ENCODE measurements at regions not wholly inside any gene's neighbourhood (a gene's known extent, or its start where the extent isn't known, plus 50 kb on each side); places are given as distances from the start of the nearest gene placed in this dataset.
A peak's percentile ranks its signal among the peaks of the same experiment; 100 is the strongest.
"Not testable (repeated sequence)": the region's sequence is repeated elsewhere in the genome, so short reads cannot be mapped to it uniquely, and the experiment has no call there.

DNA sequence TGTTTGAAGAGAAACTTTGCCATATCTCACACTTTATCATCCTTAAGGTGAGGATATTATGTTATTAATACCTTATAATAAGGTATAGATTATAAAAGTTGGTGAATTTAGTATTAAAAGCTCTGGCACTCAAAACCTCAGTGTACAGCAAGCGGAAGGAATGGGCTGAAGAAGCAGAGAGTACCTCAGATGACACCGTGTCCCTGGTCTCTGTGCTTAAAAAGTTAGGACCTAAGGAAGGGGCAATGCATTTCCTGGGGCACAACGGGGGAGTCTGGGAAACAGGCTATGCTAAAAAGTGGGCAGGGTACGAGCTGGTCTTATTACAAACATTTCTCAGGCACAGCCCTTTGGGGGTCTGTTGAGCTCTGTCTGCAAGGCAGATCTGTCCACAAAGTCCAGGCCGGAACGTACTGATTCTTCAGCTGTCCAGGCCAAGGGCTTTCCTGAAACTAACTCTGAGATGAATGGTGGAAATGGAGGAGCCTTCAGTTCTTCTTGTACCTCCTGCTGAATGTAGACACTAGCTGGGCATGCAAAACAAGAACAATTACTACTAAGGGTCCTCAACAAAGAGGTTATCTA is 202.7 kb downstream of the POM121L12 start (continued):
- TF ChIP-seq EZH2 (IDR thresholded peaks at IDR 0.05; ENCODE audit: low read depth, low read length, severe bottlenecking), result no peak
- no peak for TF ChIP-seq NANOG (IDR thresholded peaks at IDR 0.05; ENCODE audit: insufficient read depth, low read depth, low read length, poor library complexity, severe bottlenecking)
- no peak for TF ChIP-seq SUZ12 (IDR thresholded peaks at IDR 0.05; ENCODE audit: low read length)
- TF ChIP-seq MAFK (IDR thresholded peaks at IDR 0.05; ENCODE audit: low read depth, low read length), result no peak
- no peak for TF ChIP-seq ASH2L (IDR thresholded peaks at IDR 0.05; ENCODE audit: low read length)
- no peak for TF ChIP-seq JUND (IDR thresholded peaks at IDR 0.05; ENCODE audit: low read length)
- TF ChIP-seq POLR2AphosphoS5 (IDR thresholded peaks at IDR 0.05; ENCODE audit: low read depth, low read length), result no peak

GRCh38 chr7:53239151-53239550 is 203.7 kb downstream of the POM121L12 start:
- DNase-seq (ENCODE audit: low read depth in 1 of 2, low spot score in 2 of 2), result peak in 1 of 2 experiments; percentile 47
- FAIRE-seq; H3K23ac ChIP-seq (ENCODE audit: insufficient read length); H3K4me1 ChIP-seq (replicated peaks in 1 of 4; ENCODE audit: control insufficient read depth in 3 of 4, insufficient read depth in 4 of 4, low read length in 3 of 4); H3K23me2 ChIP-seq (ENCODE audit: low read depth, low read length); H3K27ac ChIP-seq (ENCODE audit: low read depth, low read length); H3K18ac ChIP-seq (ENCODE audit: extremely low read depth, low read length); H3K79me1 ChIP-seq (ENCODE audit: low read depth, low read length); H4K8ac ChIP-seq (ENCODE audit: extremely low read depth, insufficient read depth, low read length); H4K20me1 ChIP-seq (replicated peaks in 1 of 2; ENCODE audit: control insufficient read depth in 1 of 2, insufficient read depth in 2 of 2, low read length in 2 of 2); H2BK20ac ChIP-seq (ENCODE audit: low read length); POLR2A ChIA-PET (ENCODE audit: partially characterized antibody); H2AFZ ChIP-seq (ENCODE audit: low read length); H3K4ac ChIP-seq (replicated peaks; ENCODE audit: insufficient read length, low read depth, low read length); H2AK5ac ChIP-seq (ENCODE audit: low read depth, low read length); H3K79me2 ChIP-seq (ENCODE audit: control insufficient read depth in 1 of 2, insufficient read depth in 2 of 2, low read length in 2 of 2); H4K5ac ChIP-seq (ENCODE audit: insufficient read length, low read depth, low read length); H3K56ac ChIP-seq (replicated peaks; ENCODE audit: insufficient read length, low read depth, low read length); H3K9ac ChIP-seq (replicated peaks in 1 of 4; ENCODE audit: extremely low read depth in 1 of 4, low read depth in 3 of 4, low read length in 3 of 4); H3K27me3 ChIP-seq (replicated peaks in 1 of 4; ENCODE audit: control insufficient read depth in 3 of 4, extremely low read depth in 1 of 4, insufficient read depth in 3 of 4, low read length in 3 of 4); H3K14ac ChIP-seq (ENCODE audit: insufficient read length); H2BK120ac ChIP-seq (replicated peaks; ENCODE audit: low read depth, low read length); H2BK15ac ChIP-seq (ENCODE audit: low read length); CTCF ChIA-PET (ENCODE audit: partially characterized antibody); H2BK12ac ChIP-seq (ENCODE audit: low read depth, low read length); H2BK5ac ChIP-seq (ENCODE audit: low read depth, low read length); H3K4me2 ChIP-seq (ENCODE audit: insufficient read depth in 1 of 2, low read depth in 2 of 2, low read length in 2 of 2); H4K91ac ChIP-seq (replicated peaks; ENCODE audit: insufficient read length, low read length); H3K9me3 ChIP-seq (ENCODE audit: insufficient read depth in 2 of 2, low read depth in 1 of 2, low read length in 1 of 2); H3K4me3 ChIP-seq (ENCODE audit: extremely low read depth in 1 of 4, insufficient read depth in 2 of 4, low read depth in 3 of 4, low read length in 4 of 4); H3K36me3 ChIP-seq (ENCODE audit: control insufficient read depth in 2 of 4, insufficient read depth in 4 of 4, low read length in 3 of 4): not testable (repeated sequence)
- WGBS, 2 experiments (ENCODE audit: extremely low coverage in 1 of 2, insufficient coverage in 1 of 2, insufficient read length in 1 of 2, insufficient replicate concordance in 2 of 2, low coverage in 1 of 2, low lambda C conversion rate in 2 of 2, missing lambda C conversion rate in 1 of 2), result 56% methylated on average over 7 of the region's 7 CpGs; no CpG with 5 or more reads in 1 of the 2 experiments

All from H1 (cell line).